Vagina (tissue), 2 donors: ENCODE measurements at regions not wholly inside any gene's neighbourhood (a gene's known extent, or its start where the extent isn't known, plus 50 kb on each side); places are given as distances from the start of the nearest gene placed in this dataset.

Source experiments
- DNase-seq, 2 donors: peaks; one replicate each; pipeline ENCODE4 v3.0.0-alpha.2; 2017; ENCODE audit errors: extremely low spot score in 2 of 2
- H3K27ac ChIP-seq: fragments of 200-600 bp; sonication (generic); one replicate; pipeline ENCODE4 v1.5.1; 2019
- H3K27me3 ChIP-seq: fragments of 200-600 bp; sonication (generic); one replicate; pipeline ENCODE4 v1.5.1; 2019
- H3K36me3 ChIP-seq, 2 donors: fragments of 200-600 bp; sonication (generic); one replicate each; pipeline ENCODE4 v1.5.1; 2017 to 2019
- H3K4me1 ChIP-seq: fragments of 200-600 bp; sonication (generic); one replicate; pipeline ENCODE4 v1.5.1; 2019
- H3K4me3 ChIP-seq, 2 donors: fragments of 200-600 bp; sonication (generic); 1 replicate in 1 of 2; 2 replicates in 1 of 2; pipeline ENCODE4 v1.5.1; 2016 to 2019
- H3K9me3 ChIP-seq: fragments of 200-600 bp; sonication (generic); one replicate; pipeline ENCODE4 v1.5.1; 2019
- CTCF ChIP-seq, 3 experiments: fragments of 450-650 bp in 2 of 3; fragments of 200-600 bp in 1 of 3; sonication (generic) in 1 of 3; IDR thresholded peaks; one replicate each; pipeline ENCODE4 v1.5.1; 2017 to 2019; ENCODE audit warnings: antibody characterized with exemption in 3 of 3, mild to moderate bottlenecking in 2 of 3, moderate library complexity in 2 of 3
- POLR2A ChIP-seq, 2 donors: fragments of 450-650 bp; IDR thresholded peaks; one replicate each; pipeline ENCODE4 v1.6.1; 2017; ENCODE audit warnings: antibody characterized with exemption in 2 of 2, mild to moderate bottlenecking in 2 of 2, moderate library complexity in 2 of 2
- POLR2AphosphoS5 ChIP-seq, 2 donors: sonication (generic); formaldehyde crosslinking; IDR thresholded peaks; one replicate each; pipeline ENCODE4 v1.9.0; 2017; ENCODE audit warnings: antibody characterized with exemption in 2 of 2, mild to moderate bottlenecking in 2 of 2, low read depth in 1 of 2; ENCODE audit not compliant: insufficient read depth in 1 of 2
- intact Hi-C: fragments of 100-400 bp; cut with DNase I; formaldehyde crosslinking; loops from one replicate; pipeline ENCODE4 v1.15.1; 2023

GRCh38 chr1:5287178-5288150 lies 633.1 kb downstream of the AJAP1 start:
- Histone ChIP-seq H3K9me3 (no peaks in the 10 kb centered on the region), H3K4me1 (no peaks in the 10 kb centered on the region), H3K4me3 (no peak overlapping the region), H3K27ac (no peak overlapping the region), H3K27me3 (no peaks in the 10 kb centered on the region), H3K36me3 (no peaks in the 10 kb centered on the region)
- DNase-seq = no peak
- TF ChIP-seq CTCF (IDR thresholded peaks at IDR 0.05) (no peak), POLR2A (IDR thresholded peaks at IDR 0.05) (no peak), POLR2AphosphoS5 (IDR thresholded peaks at IDR 0.05; ENCODE audit: insufficient read depth in 1 of 2, low read depth in 1 of 2) (no peak)
- intact Hi-C loops = no loop called here

GRCh38 chr1:5286244-5286643 lies 631.8 kb downstream of the AJAP1 start:
- Histone ChIP-seq H3K27ac (no peak overlapping the region), H3K9me3 (no peaks in the 10 kb centered on the region), H3K36me3 (no peaks in the 10 kb centered on the region), H3K4me3 (no peak overlapping the region), H3K27me3 (no peaks in the 10 kb centered on the region), H3K4me1 (no peaks in the 10 kb centered on the region)
- TF ChIP-seq CTCF (IDR thresholded peaks at IDR 0.05) (no peak), POLR2A (IDR thresholded peaks at IDR 0.05) (no peak), POLR2AphosphoS5 (IDR thresholded peaks at IDR 0.05; ENCODE audit: insufficient read depth in 1 of 2, low read depth in 1 of 2) (no peak)
- DNase-seq = no peak
- intact Hi-C loops = no loop called here

GRCh38 chr1:5274527-5274926 lies 620.1 kb downstream of the AJAP1 start:
- H3K27ac ChIP-seq = no peak overlapping the region
- DNase-seq = no peak
- no peaks in the 10 kb centered on the region for H3K36me3 ChIP-seq
- no peaks in the 10 kb centered on the region for H3K4me1 ChIP-seq
- intact Hi-C loops = no loop called here
- no peaks in the 10 kb centered on the region for H3K27me3 ChIP-seq
- H3K4me3 ChIP-seq = no peak overlapping the region
- H3K9me3 ChIP-seq = no peaks in the 10 kb centered on the region
- TF ChIP-seq CTCF (IDR thresholded peaks at IDR 0.05) = no peak
- no peak for TF ChIP-seq POLR2A (IDR thresholded peaks at IDR 0.05)
- no peak for TF ChIP-seq POLR2AphosphoS5 (IDR thresholded peaks at IDR 0.05; ENCODE audit: insufficient read depth in 1 of 2, low read depth in 1 of 2)

- DNase-seq = no peak
- H3K9me3 ChIP-seq = no peaks in the 10 kb centered on the region
- no peaks in the 10 kb centered on the region for H3K36me3 ChIP-seq
- H3K4me1 ChIP-seq = no peaks in the 10 kb centered on the region
- TF ChIP-seq POLR2A (IDR thresholded peaks at IDR 0.05) (no peak), CTCF (IDR thresholded peaks at IDR 0.05) (no peak), POLR2AphosphoS5 (IDR thresholded peaks at IDR 0.05; ENCODE audit: insufficient read depth in 1 of 2, low read depth in 1 of 2) (no peak)
- H3K27me3 ChIP-seq = no peaks in the 10 kb centered on the region
- H3K27ac ChIP-seq = no peak overlapping the region
- intact Hi-C loops = no loop called here
- H3K4me3 ChIP-seq = no peak overlapping the region
Measured at GRCh38 chr1:5273280-5274003, 619.0 kb downstream of the AJAP1 start.
